HEK293T (cell line): ENCODE measurements at regions not wholly inside any gene's neighbourhood (a gene's known extent, or its start where the extent isn't known, plus 50 kb on each side); places are given as distances from the start of the nearest gene placed in this dataset.

Source experiments
- BHLHE40 ChIP-seq: fragments of 450-650 bp; IDR thresholded peaks from 2 replicates; pipeline ENCODE4 v1.6.1; 2016; ENCODE audit warnings: mild to moderate bottlenecking, moderate library complexity, borderline replicate concordance
- ELF4 ChIP-seq: fragments of 450-650 bp; IDR thresholded peaks from 2 replicates; pipeline ENCODE4 v1.6.1; 2017; ENCODE audit warnings: antibody characterized with exemption
- FOXA1 ChIP-seq: fragments of 450-650 bp; IDR thresholded peaks from 2 replicates; pipeline ENCODE4 v1.6.1; 2016; ENCODE audit warnings: mild to moderate bottlenecking
- FOXK2 ChIP-seq: fragments of 450-650 bp; IDR thresholded peaks from 2 replicates; pipeline ENCODE4 v1.6.1; 2016; ENCODE audit warnings: mild to moderate bottlenecking
- NFRKB ChIP-seq: fragments of 450-650 bp; IDR thresholded peaks from 2 replicates; pipeline ENCODE4 v1.6.1; 2016; ENCODE audit warnings: mild to moderate bottlenecking, moderate library complexity
- PKNOX1 ChIP-seq: fragments of 450-650 bp; IDR thresholded peaks from 2 replicates; pipeline ENCODE4 v1.6.1; 2016
- SP1 ChIP-seq: fragments of 450-650 bp; IDR thresholded peaks from 2 replicates; pipeline ENCODE4 v1.6.1; 2017
- SUZ12 ChIP-seq: fragments of 450-650 bp; IDR thresholded peaks from 2 replicates; pipeline ENCODE4 v1.6.1; 2016; ENCODE audit warnings: mild to moderate bottlenecking
- TARDBP ChIP-seq: fragments of 450-650 bp; IDR thresholded peaks from 2 replicates; pipeline ENCODE4 v1.6.1; 2016
- ZNF384 ChIP-seq: fragments of 450-650 bp; IDR thresholded peaks from 2 replicates; pipeline ENCODE4 v1.6.1; 2016

- no peak for TF ChIP-seq TARDBP
- TF ChIP-seq ZNF384: no peak
- no peak for TF ChIP-seq NFRKB
- TF ChIP-seq FOXA1: no peak
- no peak for TF ChIP-seq SP1
- no peak for TF ChIP-seq FOXK2
- TF ChIP-seq PKNOX1: no peak
- TF ChIP-seq ELF4: no peak
- no peak for TF ChIP-seq BHLHE40
- no peak for TF ChIP-seq SUZ12
These were observed 189.3 kb upstream of the CTNND2 start for GRCh38 chr5:12093586-12093985.
